Epithelial cell of proximal tubule (primary cell): ENCODE measurements at regions not wholly inside any gene's neighbourhood (a gene's known extent, or its start where the extent isn't known, plus 50 kb on each side); places are given as distances from the start of the nearest gene placed in this dataset.

Experiments used
- DNase-seq: peaks from one replicate; pipeline ENCODE4 v3.0.0-alpha.2; 2011; ENCODE audit warnings: low read depth
- H3K4me3 ChIP-seq: 2 replicates; pipeline ENCODE4 v1.5.1; 2011; ENCODE audit warnings: low read depth, mild to moderate bottlenecking, low read length
- TF ChIP-seq, protein P1 (sequence below): conservative IDR thresholded peaks from 2 replicates; pipeline ENCODE4 v1.5.1; 2012; ENCODE audit warnings: low read depth, mild to moderate bottlenecking, low read length

- TF ChIP-seq, protein P1, sequence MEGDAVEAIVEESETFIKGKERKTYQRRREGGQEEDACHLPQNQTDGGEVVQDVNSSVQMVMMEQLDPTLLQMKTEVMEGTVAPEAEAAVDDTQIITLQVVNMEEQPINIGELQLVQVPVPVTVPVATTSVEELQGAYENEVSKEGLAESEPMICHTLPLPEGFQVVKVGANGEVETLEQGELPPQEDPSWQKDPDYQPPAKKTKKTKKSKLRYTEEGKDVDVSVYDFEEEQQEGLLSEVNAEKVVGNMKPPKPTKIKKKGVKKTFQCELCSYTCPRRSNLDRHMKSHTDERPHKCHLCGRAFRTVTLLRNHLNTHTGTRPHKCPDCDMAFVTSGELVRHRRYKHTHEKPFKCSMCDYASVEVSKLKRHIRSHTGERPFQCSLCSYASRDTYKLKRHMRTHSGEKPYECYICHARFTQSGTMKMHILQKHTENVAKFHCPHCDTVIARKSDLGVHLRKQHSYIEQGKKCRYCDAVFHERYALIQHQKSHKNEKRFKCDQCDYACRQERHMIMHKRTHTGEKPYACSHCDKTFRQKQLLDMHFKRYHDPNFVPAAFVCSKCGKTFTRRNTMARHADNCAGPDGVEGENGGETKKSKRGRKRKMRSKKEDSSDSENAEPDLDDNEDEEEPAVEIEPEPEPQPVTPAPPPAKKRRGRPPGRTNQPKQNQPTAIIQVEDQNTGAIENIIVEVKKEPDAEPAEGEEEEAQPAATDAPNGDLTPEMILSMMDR: no peak
- H3K4me3 ChIP-seq: no peak overlapping the region
- DNase-seq: no peak
These were observed 193.0 kb upstream of the ZNF217 start for GRCh38 chr20:53786445-53787267.

DNA sequence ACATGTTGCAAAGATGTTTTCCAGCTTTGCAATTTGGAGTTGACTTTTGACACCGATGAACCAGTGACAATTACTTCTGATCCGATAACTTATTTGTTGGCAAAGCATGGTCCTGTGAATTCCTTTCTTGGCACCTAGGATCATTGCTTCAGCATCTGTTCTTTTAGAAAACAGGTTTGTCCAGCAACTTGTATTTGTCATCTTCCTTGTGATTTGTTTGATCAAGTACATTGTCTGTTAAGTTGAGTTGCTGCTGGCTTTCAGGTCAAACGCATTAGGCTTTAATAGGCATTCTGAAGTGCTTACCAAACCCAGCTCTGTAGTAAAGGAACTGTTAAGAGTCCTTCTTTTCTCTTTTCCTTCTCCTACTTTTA is 192.4 kb upstream of the ZNF217 start:
- TF ChIP-seq, protein P1: no peak
- no peak overlapping the region for H3K4me3 ChIP-seq
- DNase-seq: no peak

DNA sequence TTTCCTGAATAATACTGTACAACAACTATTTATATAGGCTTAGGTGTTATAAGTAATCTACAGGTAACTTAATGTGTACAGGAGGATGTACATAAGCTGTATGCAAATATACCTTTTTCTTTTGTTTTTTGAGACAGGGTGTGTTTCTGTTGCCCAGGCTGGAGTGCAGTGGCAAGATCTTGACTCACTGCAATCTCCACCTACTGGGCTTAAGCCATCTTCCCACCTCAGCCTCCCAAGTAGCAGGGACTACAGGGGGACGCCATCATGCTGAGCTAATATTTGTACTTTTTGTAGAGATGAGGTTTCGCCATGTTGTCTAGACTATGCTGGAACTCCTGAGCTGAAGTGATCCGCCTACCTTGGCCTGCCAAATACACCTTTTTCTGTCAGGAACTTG is 191.7 kb upstream of the ZNF217 start:
- TF ChIP-seq, protein P1: no peak
- H3K4me3 ChIP-seq: no peak overlapping the region
- no peak for DNase-seq

DNA sequence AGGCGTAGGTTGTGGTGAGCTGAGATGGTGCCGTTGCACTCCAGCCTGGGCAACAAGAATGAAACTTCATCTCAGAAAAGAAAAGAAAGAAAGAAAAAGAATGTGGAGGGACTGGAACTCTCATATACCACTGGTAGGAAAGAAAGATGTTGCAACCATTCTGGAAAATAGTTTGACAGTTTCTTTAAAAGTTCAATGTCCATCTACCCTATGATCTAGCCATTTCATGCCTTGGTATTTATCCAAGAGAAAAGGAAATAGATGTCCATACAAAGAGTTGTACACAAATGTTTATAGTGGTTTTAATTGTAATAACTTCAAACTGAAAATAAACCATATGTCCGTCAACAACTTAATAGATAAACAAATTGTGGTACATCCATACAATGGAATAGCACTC is 190.1 kb upstream of the ZNF217 start:
- TF ChIP-seq, protein P1: no peak
- DNase-seq: no peak
- no peak overlapping the region for H3K4me3 ChIP-seq

DNA sequence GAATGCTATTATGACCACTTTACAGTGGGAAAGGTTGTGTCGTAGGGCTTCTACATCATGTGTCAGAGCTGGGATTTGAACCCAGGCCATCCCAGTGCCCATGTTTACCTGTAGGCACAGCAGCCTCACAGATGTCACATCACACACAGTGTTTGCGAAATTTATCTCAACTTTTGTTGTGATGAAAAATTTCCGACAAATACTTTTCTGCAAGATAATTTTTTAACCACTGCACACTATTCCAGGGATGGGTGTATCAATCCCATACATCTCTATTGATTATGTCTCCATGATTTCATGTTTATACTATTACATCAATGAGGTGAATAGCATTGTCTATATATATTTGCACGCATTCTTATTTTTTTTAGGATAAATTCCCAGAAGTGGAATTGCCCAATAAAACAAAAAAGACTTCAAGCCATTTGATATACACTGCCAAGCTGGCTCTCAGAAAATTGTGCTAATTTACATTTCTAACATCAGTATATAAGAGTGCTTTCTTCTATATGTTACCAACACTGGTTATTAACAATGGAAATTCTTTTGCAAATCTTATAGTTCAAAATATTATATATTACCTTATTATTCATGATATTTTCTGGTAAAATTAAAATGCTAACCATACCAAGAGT is 189.1 kb upstream of the ZNF217 start:
- H3K4me3 ChIP-seq: no peak overlapping the region
- no peak for DNase-seq
- TF ChIP-seq, protein P1: no peak

- H3K4me3 ChIP-seq: no peak overlapping the region
- TF ChIP-seq, protein P1: no peak
- no peak for DNase-seq
These were observed 186.2 kb upstream of the ZNF217 start for GRCh38 chr20:53779822-53780221.

GRCh38 chr20:53778736-53779135 is 185.1 kb upstream of the ZNF217 start:
- TF ChIP-seq, protein P1: no peak
- no peak overlapping the region for H3K4me3 ChIP-seq

More at GRCh38 chr20:53778736-53779135, 185.1 kb upstream of the ZNF217 start:
- DNase-seq: no peak
